Hepatocyte (in vitro differentiated cells): ENCODE measurements at regions not wholly inside any gene's neighbourhood (a gene's known extent, or its start where the extent isn't known, plus 50 kb on each side); places are given as distances from the start of the nearest gene placed in this dataset.

Experiments used
- EZH2 ChIP-seq: fragments of 200-600 bp; sonication (generic); IDR thresholded peaks from 2 replicates; pipeline ENCODE4 v1.6.1; 2016; ENCODE audit warnings: antibody characterized with exemption, mild to moderate bottlenecking, borderline replicate concordance
- EZH2phosphoT487 ChIP-seq: fragments of 200-600 bp; sonication (generic); IDR thresholded peaks from one replicate; pipeline ENCODE4 v1.6.1; 2018; ENCODE audit warnings: antibody characterized with exemption, mild to moderate bottlenecking, low read depth, moderate library complexity; ENCODE audit not compliant: unreplicated experiment, severe bottlenecking
- TF ChIP-seq, protein P1 (sequence below): fragments of 200-600 bp; sonication (generic); IDR thresholded peaks from 2 replicates; pipeline ENCODE4 v1.5.1; 2016; ENCODE audit warnings: antibody characterized with exemption, mild to moderate bottlenecking; ENCODE audit not compliant: poor library complexity

DNA sequence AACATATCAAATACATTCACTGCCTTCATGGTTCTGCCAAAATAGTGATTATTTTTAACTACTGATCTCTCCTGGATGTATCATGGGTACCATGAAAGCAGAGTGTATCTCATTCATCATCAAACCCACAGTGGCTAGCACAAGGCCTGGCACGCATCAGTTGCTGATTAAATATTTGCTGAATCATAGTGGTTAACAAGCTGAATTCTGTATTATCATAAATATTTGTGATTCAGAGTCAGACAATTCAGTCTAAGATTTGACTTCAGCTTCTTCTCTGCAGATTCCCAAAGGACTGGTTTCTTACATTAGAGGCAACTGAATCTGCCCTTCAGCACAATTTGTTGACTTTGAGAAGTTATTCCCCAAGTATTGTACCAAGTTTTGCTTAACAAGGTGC lies 715.8 kb upstream of the LRRC4C start:
- TF ChIP-seq, protein P1, sequence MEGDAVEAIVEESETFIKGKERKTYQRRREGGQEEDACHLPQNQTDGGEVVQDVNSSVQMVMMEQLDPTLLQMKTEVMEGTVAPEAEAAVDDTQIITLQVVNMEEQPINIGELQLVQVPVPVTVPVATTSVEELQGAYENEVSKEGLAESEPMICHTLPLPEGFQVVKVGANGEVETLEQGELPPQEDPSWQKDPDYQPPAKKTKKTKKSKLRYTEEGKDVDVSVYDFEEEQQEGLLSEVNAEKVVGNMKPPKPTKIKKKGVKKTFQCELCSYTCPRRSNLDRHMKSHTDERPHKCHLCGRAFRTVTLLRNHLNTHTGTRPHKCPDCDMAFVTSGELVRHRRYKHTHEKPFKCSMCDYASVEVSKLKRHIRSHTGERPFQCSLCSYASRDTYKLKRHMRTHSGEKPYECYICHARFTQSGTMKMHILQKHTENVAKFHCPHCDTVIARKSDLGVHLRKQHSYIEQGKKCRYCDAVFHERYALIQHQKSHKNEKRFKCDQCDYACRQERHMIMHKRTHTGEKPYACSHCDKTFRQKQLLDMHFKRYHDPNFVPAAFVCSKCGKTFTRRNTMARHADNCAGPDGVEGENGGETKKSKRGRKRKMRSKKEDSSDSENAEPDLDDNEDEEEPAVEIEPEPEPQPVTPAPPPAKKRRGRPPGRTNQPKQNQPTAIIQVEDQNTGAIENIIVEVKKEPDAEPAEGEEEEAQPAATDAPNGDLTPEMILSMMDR: no peak
- no peak for TF ChIP-seq EZH2
- TF ChIP-seq EZH2phosphoT487: no peak
